ENCODE measurements at regions not wholly inside any gene's neighbourhood (a gene's known extent, or its start where the extent isn't known, plus 50 kb on each side); places are given as distances from the start of the nearest gene placed in this dataset.

GRCh38 chr1:187947359-187947758 is 1118.6 kb downstream of the PLA2G4A start:
- intact Hi-C loops (cut with DNase I), result no loop called here
- H3K9me3 ChIP-seq, result peaks cover 0 to 10% (median 4%) of the 10 kb centered on the region in 4 donors
- DNase-seq, result no peak

GRCh38 chr1:187948170-187948794 is 1119.5 kb downstream of the PLA2G4A start:
- WGBS, 2 donors, result 24 to 67% methylated on average over 1 of the region's 1 CpG
- no peaks in the 10 kb centered on the region for H3K27me3 ChIP-seq
- DNase-seq, result no peak
- intact Hi-C loops (cut with DNase I), result no loop called here
- no peak overlapping the region for H3K4me3 ChIP-seq
- no peaks in the 10 kb centered on the region for H3K4me1 ChIP-seq
- H3K27ac ChIP-seq, result no peak overlapping the region
- no peak for TF ChIP-seq EP300 (IDR thresholded peaks at IDR 0.05)
- TF ChIP-seq POLR2AphosphoS5 (IDR thresholded peaks at IDR 0.05), result no peak
- no peak for TF ChIP-seq CTCF (IDR thresholded peaks at IDR 0.05)
- no peak for TF ChIP-seq POLR2A (IDR thresholded peaks at IDR 0.05)
- H3K9me3 ChIP-seq, result peaks cover 0 to 10% (median 4%) of the 10 kb centered on the region in 4 donors
- H3K36me3 ChIP-seq, result no peaks in the 10 kb centered on the region

More at GRCh38 chr1:187947359-187947758, 1118.6 kb downstream of the PLA2G4A start:
- Histone ChIP-seq H3K4me3 (no peak overlapping the region), H3K36me3 (no peaks in the 10 kb centered on the region), H3K27me3 (no peaks in the 10 kb centered on the region), H3K4me1 (no peaks in the 10 kb centered on the region), H3K27ac (no peak overlapping the region)
- TF ChIP-seq POLR2AphosphoS5 (IDR thresholded peaks at IDR 0.05), result no peak
- TF ChIP-seq POLR2A (IDR thresholded peaks at IDR 0.05), result no peak
- no peak for TF ChIP-seq EP300 (IDR thresholded peaks at IDR 0.05)
- TF ChIP-seq CTCF (IDR thresholded peaks at IDR 0.05), result no peak

GRCh38 chr1:187949567-187949966 is 1120.8 kb downstream of the PLA2G4A start:
- no peaks in the 10 kb centered on the region for H3K4me1 ChIP-seq
- no peak overlapping the region for H3K4me3 ChIP-seq
- no peak for TF ChIP-seq CTCF (IDR thresholded peaks at IDR 0.05)
- TF ChIP-seq EP300 (IDR thresholded peaks at IDR 0.05), result no peak
- TF ChIP-seq POLR2AphosphoS5 (IDR thresholded peaks at IDR 0.05), result no peak
- TF ChIP-seq POLR2A (IDR thresholded peaks at IDR 0.05), result no peak
- 90 to 91% methylated on average over 1 of the region's 1 CpG for WGBS, 2 donors
- H3K27me3 ChIP-seq, result no peaks in the 10 kb centered on the region
- H3K36me3 ChIP-seq, result no peaks in the 10 kb centered on the region
- intact Hi-C loops (cut with DNase I), result no loop called here
- H3K27ac ChIP-seq, result no peak overlapping the region
- DNase-seq, result no peak
- peaks cover 0 to 10% (median 4%) of the 10 kb centered on the region in 4 donors for H3K9me3 ChIP-seq

- H3K27me3 ChIP-seq, result no peaks in the 10 kb centered on the region
- DNase-seq, result no peak
- no peak overlapping the region for H3K4me3 ChIP-seq
- no peaks in the 10 kb centered on the region for H3K36me3 ChIP-seq
- H3K27ac ChIP-seq, result no peak overlapping the region
- H3K9me3 ChIP-seq, result peaks cover 0 to 7% (median 2%) of the 10 kb centered on the region in 4 donors
- no peak for TF ChIP-seq POLR2A (IDR thresholded peaks at IDR 0.05)
- TF ChIP-seq POLR2AphosphoS5 (IDR thresholded peaks at IDR 0.05), result no peak
- no peak for TF ChIP-seq CTCF (IDR thresholded peaks at IDR 0.05)
- no peak for TF ChIP-seq EP300 (IDR thresholded peaks at IDR 0.05)
- H3K4me1 ChIP-seq, result no peaks in the 10 kb centered on the region
- intact Hi-C loops (cut with DNase I), result no loop called here
Observed at GRCh38 chr1:187951817-187952216, 1123.1 kb downstream of the PLA2G4A start.

GRCh38 chr1:187952446-187952845 is 1123.7 kb downstream of the PLA2G4A start:
- Histone ChIP-seq H3K4me1 (no peaks in the 10 kb centered on the region), H3K27me3 (no peaks in the 10 kb centered on the region), H3K9me3 (peaks cover 0 to 7% (median under 1%) of the 10 kb centered on the region in 4 donors), H3K27ac (no peak overlapping the region), H3K36me3 (no peaks in the 10 kb centered on the region), H3K4me3 (no peak overlapping the region)
- no peak for DNase-seq
- WGBS, 2 donors, result 82 to 85% methylated on average over 2 of the region's 2 CpGs
- intact Hi-C loops (cut with DNase I), result no loop called here
- no peak for TF ChIP-seq POLR2AphosphoS5 (IDR thresholded peaks at IDR 0.05)
- TF ChIP-seq EP300 (IDR thresholded peaks at IDR 0.05), result no peak
- TF ChIP-seq CTCF (IDR thresholded peaks at IDR 0.05), result no peak
- no peak for TF ChIP-seq POLR2A (IDR thresholded peaks at IDR 0.05)

Measured in sigmoid colon (tissue), 6 donors.